HG03521 (cell line): ENCODE measurements at regions not wholly inside any gene's neighbourhood (a gene's known extent, or its start where the extent isn't known, plus 50 kb on each side); places are given as distances from the start of the nearest gene placed in this dataset.

Source experiments
- ATAC-seq: cut with Tn5 transposase; IDR thresholded peaks from one replicate; pipeline ENCODE4 v1.9.1; 2021; ENCODE audit warnings: mild to moderate bottlenecking, moderate library complexity; ENCODE audit not compliant: unreplicated experiment

- ATAC-seq = no peak
These were observed 269.3 kb downstream of the GLI2 start for GRCh38 chr2:121004950-121005349.

GRCh38 chr2:121005453-121005852 is 269.8 kb downstream of the GLI2 start:
- ATAC-seq = no peak

DNA sequence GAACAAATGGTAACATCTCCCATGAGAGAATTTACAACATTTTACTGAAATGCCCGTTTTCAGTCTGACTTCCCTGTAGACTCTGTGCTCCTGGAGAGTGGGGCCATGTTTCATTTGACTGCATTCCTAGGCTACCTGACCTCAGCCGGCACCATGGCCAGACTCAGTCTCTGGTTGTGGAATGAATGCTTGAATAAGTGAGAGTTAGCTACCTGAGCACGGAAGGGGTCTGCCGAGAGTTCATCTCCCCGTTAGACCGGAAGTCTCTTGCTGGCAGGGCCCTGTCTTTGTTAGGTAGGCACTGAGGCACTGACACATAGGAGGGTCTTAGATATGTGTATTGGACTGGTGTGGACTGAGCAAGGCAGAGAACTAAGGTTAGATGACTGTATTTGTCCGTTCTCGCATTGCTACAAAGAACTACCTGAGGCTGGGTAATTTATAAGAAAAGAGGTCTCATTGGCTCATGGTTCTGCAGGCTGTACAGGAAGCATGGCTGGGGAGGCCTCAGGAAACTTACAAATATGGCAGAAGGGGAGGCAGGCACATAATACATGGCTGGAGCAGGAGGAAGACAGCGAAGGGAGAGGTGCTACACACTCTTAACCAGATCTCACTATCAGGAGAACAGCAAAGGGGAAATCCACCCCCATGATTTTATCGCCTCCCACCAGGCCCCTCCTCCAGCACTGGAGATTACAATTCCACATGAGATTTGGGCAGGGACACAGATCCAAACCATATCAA is 271.2 kb downstream of the GLI2 start:
- ATAC-seq = no peak

DNA sequence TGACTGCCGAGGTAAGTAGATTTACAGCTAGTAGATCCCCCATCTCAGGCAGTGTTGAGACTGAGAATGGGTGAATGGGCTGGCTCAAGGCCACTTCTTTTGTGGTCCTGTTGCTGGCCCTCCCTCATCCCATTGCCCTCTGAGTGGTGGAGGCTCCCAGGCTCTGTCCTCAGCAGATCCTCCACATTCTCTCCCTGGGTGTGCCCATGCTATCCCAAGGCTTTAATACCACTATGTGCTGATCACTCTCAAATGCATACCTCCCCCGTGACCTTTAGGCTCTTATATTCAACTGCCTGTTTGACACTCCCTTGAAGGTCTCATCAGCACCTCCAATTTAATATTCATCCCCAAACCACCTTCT is 271.8 kb downstream of the GLI2 start:
- no peak for ATAC-seq

DNA sequence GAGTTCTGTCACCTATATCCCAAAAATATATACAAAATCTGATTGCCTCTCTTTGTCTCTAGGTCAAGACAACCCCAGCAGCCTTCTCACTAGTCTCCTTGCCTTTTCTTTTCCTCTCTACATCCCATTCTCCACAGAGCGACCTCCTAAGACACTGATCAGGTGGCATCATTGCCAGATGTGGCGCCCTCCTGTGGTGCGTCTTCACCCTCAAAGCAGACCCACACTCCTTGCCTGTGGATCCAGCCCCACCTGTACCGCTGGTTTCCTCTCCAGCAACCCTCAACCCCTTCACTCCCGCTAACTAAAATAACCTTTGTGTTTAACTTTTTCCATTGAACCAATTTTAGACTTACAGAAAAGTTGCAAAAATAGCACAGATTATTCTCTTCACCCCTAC is 273.3 kb downstream of the GLI2 start:
- no peak for ATAC-seq

- no peak for ATAC-seq
These were observed 274.0 kb downstream of the TFCP2L1 start for GRCh38 chr2:121010998-121011397.

DNA sequence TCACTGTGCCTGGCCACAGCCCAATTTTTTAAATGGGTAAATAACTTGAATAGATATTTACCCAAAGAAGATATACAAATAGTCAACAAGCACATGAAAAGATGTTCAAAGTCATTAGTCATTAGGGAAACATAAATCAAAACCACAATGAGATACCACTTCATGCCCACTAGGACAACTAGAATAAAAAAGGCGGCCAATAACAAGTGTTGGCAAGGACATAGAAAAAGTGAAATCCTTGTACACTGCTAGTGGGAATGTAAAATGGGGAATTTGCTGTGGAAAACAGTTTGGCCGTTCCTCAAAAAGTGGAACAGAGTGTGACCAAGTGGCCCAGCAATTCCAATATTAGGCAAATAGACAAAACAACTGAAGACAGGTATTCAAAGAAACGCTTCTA is 270.1 kb downstream of the TFCP2L1 start:
- ATAC-seq = no peak

GRCh38 chr2:121015971-121016485 is 269.0 kb downstream of the TFCP2L1 start:
- ATAC-seq = no peak

- ATAC-seq = no peak
These were observed 267.6 kb downstream of the TFCP2L1 start for GRCh38 chr2:121017396-121017795.

- no peak for ATAC-seq
These were observed 266.6 kb downstream of the TFCP2L1 start for GRCh38 chr2:121018136-121019061.

DNA sequence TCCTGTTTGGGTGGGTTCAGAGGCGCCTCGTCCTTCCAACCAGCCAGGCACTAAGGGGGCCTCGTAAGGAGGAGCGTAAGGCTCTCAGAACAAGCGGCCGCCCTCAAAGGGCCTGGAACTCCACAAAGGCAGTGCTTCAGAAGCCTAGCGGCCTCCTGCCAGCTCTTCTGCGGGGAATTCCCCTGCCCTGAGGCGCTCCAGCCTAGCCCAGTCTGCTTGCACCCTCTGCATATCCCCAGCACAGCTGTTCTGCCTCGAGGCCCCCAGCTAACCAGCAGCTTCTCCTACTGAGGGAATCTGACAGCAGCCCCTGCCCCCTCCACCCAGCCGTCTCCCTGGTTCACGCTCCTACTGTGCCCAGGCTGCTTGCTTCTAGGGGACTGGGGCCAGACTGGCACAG is 265.9 kb downstream of the TFCP2L1 start:
- ATAC-seq = no peak

- no peak for ATAC-seq
These were observed 265.2 kb downstream of the TFCP2L1 start for GRCh38 chr2:121019756-121020155.

DNA sequence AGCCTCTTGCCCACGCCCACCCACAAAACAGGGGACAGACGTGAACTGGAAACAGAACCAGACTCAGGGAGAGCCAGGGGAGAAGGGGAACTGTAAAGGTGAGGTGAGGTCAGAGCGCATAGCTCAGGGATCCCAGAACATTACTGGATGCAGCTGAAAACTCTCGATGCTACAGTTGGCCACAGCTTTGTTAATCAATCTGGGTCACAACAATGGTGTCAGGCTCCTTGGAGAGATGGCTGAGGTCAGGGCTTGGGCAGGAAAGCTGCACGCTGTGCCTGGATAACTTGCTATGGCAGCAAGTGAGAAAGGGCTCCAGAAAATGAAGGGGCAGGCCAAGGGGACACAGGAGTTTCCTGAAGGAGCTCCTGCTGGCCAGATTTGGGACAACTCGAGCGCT is 263.3 kb downstream of the TFCP2L1 start:
- ATAC-seq = no peak

GRCh38 chr2:121028577-121028976 is 256.4 kb downstream of the TFCP2L1 start:
- no peak for ATAC-seq

DNA sequence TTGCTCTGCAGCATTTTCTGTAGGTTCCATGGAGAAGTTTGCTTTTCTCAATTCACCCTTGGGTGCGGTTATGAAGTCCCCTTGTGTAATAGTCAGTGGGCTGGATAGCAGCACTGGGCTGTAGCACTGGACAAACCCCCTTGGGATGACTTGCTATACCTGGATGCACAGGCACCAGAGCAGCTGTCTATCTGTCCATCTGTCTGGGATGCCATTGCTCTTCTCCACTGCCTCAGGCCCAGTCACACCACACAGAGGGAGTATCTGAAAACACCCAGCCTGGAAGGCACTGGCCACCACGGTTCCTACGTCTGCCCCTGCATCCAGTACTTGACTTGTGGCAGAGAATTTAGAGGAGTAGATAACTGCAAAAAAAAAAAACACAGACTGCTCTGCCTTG is 254.5 kb downstream of the TFCP2L1 start:
- ATAC-seq = no peak

DNA sequence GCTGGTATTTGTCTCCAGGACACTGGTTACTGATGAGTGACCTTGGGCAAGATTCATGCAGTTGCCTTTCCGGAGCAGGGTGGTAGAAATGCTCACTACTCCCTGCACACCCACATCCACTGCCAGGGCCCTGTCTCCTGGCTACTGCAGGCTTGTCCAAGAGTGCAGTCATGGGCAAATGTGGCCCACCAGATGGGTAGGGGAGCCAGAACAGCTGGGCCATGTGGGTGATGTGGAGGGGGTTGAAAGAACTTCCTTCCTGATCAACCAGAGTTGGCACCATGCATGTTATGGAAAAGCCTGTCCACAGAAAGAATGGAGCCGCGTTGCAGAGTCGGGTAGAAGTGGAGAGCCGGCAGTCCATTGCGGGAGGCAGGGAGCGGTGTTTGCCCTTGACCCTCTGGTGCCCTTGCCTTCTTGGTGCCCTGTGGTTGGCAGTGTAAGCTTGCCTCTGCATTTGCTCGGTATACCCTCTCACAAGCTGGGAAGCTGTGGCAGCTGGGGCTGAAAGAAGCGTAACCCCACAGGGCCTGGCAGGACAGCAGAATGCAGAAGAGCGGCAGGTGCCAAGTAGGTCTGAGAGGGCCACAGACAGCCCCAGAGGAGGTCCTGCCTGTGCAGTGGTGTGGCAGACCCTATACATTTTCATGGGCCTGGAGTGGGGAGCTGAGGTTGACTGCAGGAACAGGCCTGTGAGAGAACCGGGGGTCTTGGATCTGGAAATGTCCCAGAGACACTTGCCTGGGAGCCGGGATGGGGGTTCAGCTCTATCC is 253.2 kb downstream of the TFCP2L1 start:
- ATAC-seq = no peak

DNA sequence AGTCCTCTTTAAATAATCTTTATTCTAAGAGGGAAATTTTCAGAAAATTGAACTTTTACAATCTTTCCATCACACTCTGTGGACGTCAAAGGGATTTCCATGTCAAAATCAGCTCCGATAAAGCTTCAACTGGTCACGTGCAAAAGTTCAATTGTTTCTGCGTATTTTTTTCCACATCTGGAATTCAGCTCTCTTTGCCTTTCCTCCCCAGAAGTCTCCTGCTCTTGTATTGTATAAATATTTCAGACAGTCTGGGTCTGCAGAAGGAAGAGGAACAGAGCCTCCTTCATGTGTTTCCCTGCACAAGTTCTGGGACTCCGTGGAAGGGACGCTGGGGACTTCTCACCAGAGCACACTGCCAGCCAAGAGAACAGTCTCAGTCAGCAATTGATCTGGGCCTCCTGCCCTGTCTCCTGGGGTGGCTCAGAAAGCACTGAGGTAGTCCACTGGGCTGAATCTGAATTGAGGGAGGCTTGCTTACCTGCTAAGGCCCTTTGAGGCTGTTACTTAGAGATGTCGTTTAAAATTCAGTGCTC is 251.5 kb downstream of the TFCP2L1 start:
- ATAC-seq = no peak

DNA sequence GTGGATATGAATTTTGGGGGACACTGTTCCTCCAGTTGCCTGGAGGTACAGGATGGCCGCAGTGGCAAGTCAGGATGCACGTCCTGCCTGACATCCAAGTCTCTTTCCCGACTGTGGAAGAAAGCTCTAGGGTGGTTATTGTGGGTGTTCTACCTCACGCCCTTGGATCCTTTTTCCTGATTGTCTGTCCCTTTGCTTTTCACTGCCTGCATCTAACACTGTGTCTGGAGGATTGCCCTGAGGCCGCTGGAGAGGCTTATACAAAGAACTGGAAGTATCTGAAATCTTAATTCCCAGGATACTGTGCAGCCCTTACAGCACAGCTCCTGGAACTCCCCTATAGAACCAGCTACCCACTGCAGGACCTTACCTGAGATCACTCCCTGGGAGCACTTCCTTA is 250.5 kb downstream of the TFCP2L1 start:
- ATAC-seq = no peak

DNA sequence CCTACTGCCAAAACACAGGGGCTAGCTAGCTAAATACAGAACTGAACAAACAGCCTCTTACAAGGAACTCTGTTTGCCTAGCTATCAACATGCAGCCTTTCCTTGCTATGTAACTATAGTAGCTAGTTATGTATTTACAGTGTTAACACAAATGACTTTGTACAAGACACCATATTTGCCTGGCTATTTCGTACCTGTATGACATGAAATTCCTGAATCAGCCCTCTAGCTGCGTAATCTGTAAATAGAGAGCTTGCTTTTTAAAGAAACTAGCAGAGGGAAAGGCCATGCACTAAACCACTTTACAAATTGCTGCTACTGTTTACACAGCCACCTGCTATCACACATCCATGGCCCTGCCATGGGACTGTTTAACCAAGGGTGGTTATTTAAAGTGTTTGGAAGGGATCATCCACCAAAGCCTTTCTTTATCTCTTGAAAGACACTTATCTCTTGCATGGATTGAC is 248.7 kb downstream of the TFCP2L1 start:
- no peak for ATAC-seq

GRCh38 chr2:121037480-121037879 is 247.5 kb downstream of the TFCP2L1 start:
- no peak for ATAC-seq

DNA sequence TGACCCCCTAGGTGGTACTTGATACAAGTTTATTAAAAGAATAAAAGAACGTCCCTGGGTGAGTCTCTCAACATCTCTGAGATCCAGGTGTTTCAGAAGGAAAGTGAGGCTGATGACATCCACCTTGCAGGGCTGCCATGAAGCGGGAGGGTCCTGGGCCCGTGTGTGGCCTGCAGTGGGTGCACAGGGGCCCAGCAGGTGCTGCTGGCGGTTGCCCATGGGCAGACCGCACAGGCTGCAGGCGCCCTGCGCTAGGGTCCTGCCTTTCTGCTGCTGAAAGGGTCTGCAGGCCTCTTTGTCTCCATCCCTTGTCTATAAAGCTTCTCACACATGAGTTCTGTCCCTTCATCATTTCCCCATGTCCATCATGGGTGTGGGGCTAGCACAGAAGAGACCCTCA is 247.0 kb downstream of the TFCP2L1 start:
- no peak for ATAC-seq
